IMR-90 (cell line): ENCODE measurements at regions not wholly inside any gene's neighbourhood (a gene's known extent, or its start where the extent isn't known, plus 50 kb on each side); places are given as distances from the start of the nearest gene placed in this dataset.

Source experiments
- ATAC-seq: fragments of 200-7000 bp; cut with Tn5 transposase; 2 replicates; pipeline ENCODE4 v1.9.1; 2020; ENCODE audit warnings: low read depth, mild to moderate bottlenecking, moderate library complexity
- BruUV-seq: library from RNA; stranded (reverse); fragments of 400-500 nt; replicated peaks from 2 replicates; lab custom pipeline; 2021; lab: Mats Ljungman, UMichigan
- CTCF ChIA-PET: fragments of 300-600 bp; formaldehyde crosslinking; extraction: SDS; loops from one replicate; lab custom pipeline; 2021; ENCODE audit warnings: antibody characterized with exemption; lab: Yijun Ruan, JAX
- POLR2A ChIA-PET: fragments of 300-600 bp; sonication (Branson Sonifier 250); formaldehyde crosslinking; loops from one replicate; lab custom pipeline; 2022; ENCODE audit warnings: antibody characterized with exemption; ENCODE audit not compliant: unreplicated experiment; lab: Charles Lee
- DNase-seq: peaks from one replicate; pipeline ENCODE4 v3.0.0; 2013
- H2AFZ ChIP-seq: replicated peaks from 2 replicates; pipeline ENCODE3; 2013; ENCODE audit warnings: low read length, mild to moderate bottlenecking; ENCODE audit not compliant: poor library complexity
- H2AK5ac ChIP-seq: 2 replicates; pipeline ENCODE4 v1.6.1; 2013; ENCODE audit warnings: low read depth, low read length, inconsistent platforms
- H2AK9ac ChIP-seq: replicated peaks from 2 replicates; pipeline ENCODE3; 2013; ENCODE audit warnings: mild to moderate bottlenecking, low read depth, low read length, moderate library complexity; ENCODE audit not compliant: poor library complexity
- H2BK120ac ChIP-seq: 2 replicates; pipeline ENCODE4 v1.6.1; 2013; ENCODE audit warnings: low read depth, low read length, inconsistent platforms
- H2BK15ac ChIP-seq: 3 replicates; pipeline ENCODE4 v1.6.1; 2013; ENCODE audit warnings: low read depth, low read length, inconsistent platforms
- H2BK20ac ChIP-seq: 2 replicates; pipeline ENCODE4 v1.6.1; 2013; ENCODE audit warnings: low read depth, mild to moderate bottlenecking, inconsistent platforms, low read length, moderate library complexity
- H2BK5ac ChIP-seq: 2 replicates; pipeline ENCODE4 v1.6.1; 2013; ENCODE audit warnings: mild to moderate bottlenecking, low read depth, low read length, inconsistent platforms; ENCODE audit not compliant: poor library complexity, severe bottlenecking
- H3K14ac ChIP-seq: replicated peaks from 2 replicates; pipeline ENCODE4 v1.6.1; 2013; ENCODE audit warnings: low read depth, low read length, inconsistent platforms
- H3K18ac ChIP-seq: 2 replicates; pipeline ENCODE4 v1.6.1; 2013; ENCODE audit warnings: low read depth, low read length, control low read depth
- H3K23ac ChIP-seq: 2 replicates; pipeline ENCODE4 v1.6.1; 2013; ENCODE audit warnings: low read depth, low read length, inconsistent platforms
- H3K27ac ChIP-seq: 2 replicates; pipeline ENCODE4 v1.5.1; 2013; ENCODE audit warnings: mild to moderate bottlenecking, control low read depth, low read length; ENCODE audit not compliant: insufficient read depth
- H3K27me3 ChIP-seq: 2 replicates; pipeline ENCODE4 v1.6.1; 2013; ENCODE audit warnings: low read length; ENCODE audit not compliant: control insufficient read depth, insufficient read depth
- H3K36me3 ChIP-seq: 2 replicates; pipeline ENCODE4 v1.6.1; 2013; ENCODE audit warnings: low read length, mixed read lengths; ENCODE audit not compliant: control insufficient read depth, insufficient read depth
- H3K4ac ChIP-seq: 2 replicates; pipeline ENCODE4 v1.6.1; 2013; ENCODE audit warnings: low read depth, low read length, inconsistent platforms
- H3K4me1 ChIP-seq: 2 replicates; pipeline ENCODE4 v1.6.1; 2013; ENCODE audit warnings: low read length, mixed read lengths; ENCODE audit not compliant: control insufficient read depth, insufficient read depth
- H3K4me2 ChIP-seq: 2 replicates; pipeline ENCODE4 v1.6.1; 2013; ENCODE audit warnings: low read depth, mild to moderate bottlenecking, control low read depth, low read length, moderate library complexity
- H3K4me3 ChIP-seq: 2 replicates; pipeline ENCODE4 v1.5.1; 2013; ENCODE audit warnings: low read depth, mild to moderate bottlenecking, control low read depth, low read length, moderate library complexity; ENCODE audit not compliant: insufficient read depth
- H3K56ac ChIP-seq: 2 replicates; pipeline ENCODE4 v1.6.1; 2013; ENCODE audit warnings: low read length, inconsistent platforms; ENCODE audit not compliant: insufficient read depth; ENCODE audit errors: extremely low read depth
- H3K79me1 ChIP-seq, 2 experiments: 2 replicates each; pipeline ENCODE4 v1.6.1; 2013; ENCODE audit warnings: low read length in 2 of 2, inconsistent platforms in 1 of 2, low read depth in 1 of 2
- H3K9ac ChIP-seq: 2 replicates; pipeline ENCODE4 v1.6.1; 2013; ENCODE audit warnings: low read depth, low read length, control low read depth
- H3K9me1 ChIP-seq: 2 replicates; pipeline ENCODE4 v1.6.1; 2013; ENCODE audit warnings: low read length, inconsistent platforms; ENCODE audit not compliant: insufficient read depth
- H3K9me3 ChIP-seq: 2 replicates; pipeline ENCODE4 v1.6.1; 2013; ENCODE audit warnings: low read length; ENCODE audit not compliant: control insufficient read depth, insufficient read depth
- H4K20me1 ChIP-seq: 2 replicates; pipeline ENCODE4 v1.6.1; 2013; ENCODE audit warnings: low read length, inconsistent platforms; ENCODE audit not compliant: insufficient read depth
- H4K5ac ChIP-seq: 2 replicates; pipeline ENCODE4 v1.6.1; 2013; ENCODE audit warnings: mild to moderate bottlenecking, low read depth, low read length, control low read depth
- H4K8ac ChIP-seq, 2 experiments: 2 replicates each; pipeline ENCODE4 v1.6.1; 2013; ENCODE audit warnings: low read depth in 2 of 2, low read length in 2 of 2, control low read depth in 1 of 2, inconsistent platforms in 1 of 2
- H4K91ac ChIP-seq: 2 replicates; pipeline ENCODE4 v1.6.1; 2013; ENCODE audit warnings: low read depth, low read length, inconsistent platforms; ENCODE audit not compliant: insufficient read depth
- BHLHE40 ChIP-seq: fragments of 150-350 bp; IDR thresholded peaks from 2 replicates; pipeline ENCODE4 v1.6.1; 2016; ENCODE audit warnings: mild to moderate bottlenecking, low read depth, low read length
- CEBPB ChIP-seq: IDR thresholded peaks from 2 replicates; pipeline ENCODE4 v1.6.1; 2012; ENCODE audit warnings: low read depth, low read length, improper control_type of control experiment
- CHD1 ChIP-seq: IDR thresholded peaks from 2 replicates; pipeline ENCODE4 v1.6.1; 2012; ENCODE audit warnings: low read depth, low read length, improper control_type of control experiment
- CTCF ChIP-seq: conservative IDR thresholded peaks from 2 replicates; pipeline ENCODE4 v1.5.1; 2012; ENCODE audit warnings: mild to moderate bottlenecking, low read depth, low read length, improper control_type of control experiment
- FOS ChIP-seq: fragments of 150-350 bp; IDR thresholded peaks from 2 replicates; pipeline ENCODE4 v1.6.1; 2016; ENCODE audit warnings: low read depth, low read length
- MAFK ChIP-seq: IDR thresholded peaks from 2 replicates; pipeline ENCODE4 v1.6.1; 2012; ENCODE audit warnings: low read depth, low read length, improper control_type of control experiment
- MAZ ChIP-seq: IDR thresholded peaks from 2 replicates; pipeline ENCODE4 v1.6.1; 2012; ENCODE audit warnings: low read depth, mild to moderate bottlenecking, low read length, improper control_type of control experiment, moderate library complexity, borderline replicate concordance
- MXI1 ChIP-seq: IDR thresholded peaks from 2 replicates; pipeline ENCODE4 v1.6.1; 2012; ENCODE audit warnings: low read depth, mild to moderate bottlenecking, low read length, moderate library complexity, borderline replicate concordance
- NFE2L2 ChIP-seq: fragments of 150-350 bp; IDR thresholded peaks from 2 replicates; pipeline ENCODE4 v1.6.1; 2016; ENCODE audit warnings: low read depth, mild to moderate bottlenecking, low read length
- POLR2A ChIP-seq: IDR thresholded peaks from 2 replicates; pipeline ENCODE4 v1.6.1; 2012; ENCODE audit warnings: mild to moderate bottlenecking, low read depth, low read length
- RAD21 ChIP-seq: IDR thresholded peaks from 2 replicates; pipeline ENCODE4 v1.6.1; 2012; ENCODE audit warnings: low read length, improper control_type of control experiment
- RCOR1 ChIP-seq: IDR thresholded peaks from 2 replicates; pipeline ENCODE4 v1.6.1; 2012; ENCODE audit warnings: mild to moderate bottlenecking, low read length, improper control_type of control experiment; ENCODE audit not compliant: insufficient replicate concordance
- RFX5 ChIP-seq: IDR thresholded peaks from 2 replicates; pipeline ENCODE4 v1.8.0; 2012; ENCODE audit warnings: low read depth, mild to moderate bottlenecking, low read length, moderate library complexity
- SMC3 ChIP-seq: fragments of 150-350 bp; IDR thresholded peaks from 2 replicates; pipeline ENCODE4 v1.6.1; 2016; ENCODE audit warnings: low read depth, mild to moderate bottlenecking, antibody characterized with exemption, low read length, moderate library complexity
- dilution Hi-C: fragments of 300-500 bp; cut with HindIII; formaldehyde crosslinking; loops from one replicate; pipeline ENCODE4 v1.14.3; 2018; ENCODE audit warnings: low sequenced_read_pairs; ENCODE audit not compliant: unreplicated experiment
- in situ Hi-C: fragments of 300-500 bp; cut with MboI; formaldehyde crosslinking; loops from 3 replicates; pipeline ENCODE4 v1.14.3; 2019; ENCODE audit warnings: low sequenced_read_pairs, inconsistent platforms, mixed read lengths
- intact Hi-C: fragments of 100-400 bp; cut with micrococcal nuclease; formaldehyde crosslinking; loops from 2 replicates; pipeline ENCODE4 v1.10.0; 2022
- TF ChIP-seq, protein P1 (sequence below): fragments of 150-350 bp; IDR thresholded peaks from 2 replicates; pipeline ENCODE4 v1.6.1; 2016; ENCODE audit warnings: low read depth, mild to moderate bottlenecking, low read length, moderate library complexity, borderline replicate concordance
- TF ChIP-seq, protein P2 (sequence below): fragments of 150-350 bp; IDR thresholded peaks from 2 replicates; pipeline ENCODE4 v1.6.1; 2017; ENCODE audit warnings: mild to moderate bottlenecking, antibody characterized with exemption, low read length, low read depth

- no peak for TF ChIP-seq SMC3
- TF ChIP-seq RAD21: no peak
- TF ChIP-seq POLR2A: no peak
- TF ChIP-seq RCOR1: no peak
- TF ChIP-seq, protein P1, sequence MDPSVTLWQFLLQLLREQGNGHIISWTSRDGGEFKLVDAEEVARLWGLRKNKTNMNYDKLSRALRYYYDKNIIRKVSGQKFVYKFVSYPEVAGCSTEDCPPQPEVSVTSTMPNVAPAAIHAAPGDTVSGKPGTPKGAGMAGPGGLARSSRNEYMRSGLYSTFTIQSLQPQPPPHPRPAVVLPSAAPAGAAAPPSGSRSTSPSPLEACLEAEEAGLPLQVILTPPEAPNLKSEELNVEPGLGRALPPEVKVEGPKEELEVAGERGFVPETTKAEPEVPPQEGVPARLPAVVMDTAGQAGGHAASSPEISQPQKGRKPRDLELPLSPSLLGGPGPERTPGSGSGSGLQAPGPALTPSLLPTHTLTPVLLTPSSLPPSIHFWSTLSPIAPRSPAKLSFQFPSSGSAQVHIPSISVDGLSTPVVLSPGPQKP: no peak
- no peak for TF ChIP-seq BHLHE40
- no peak for TF ChIP-seq MAFK
- no peak for TF ChIP-seq MXI1
- no peak for TF ChIP-seq CTCF
- no peak for TF ChIP-seq CEBPB
- TF ChIP-seq FOS: no peak
- no peak for TF ChIP-seq CHD1
- TF ChIP-seq NFE2L2: no peak
- no peak for TF ChIP-seq RFX5
- TF ChIP-seq MAZ: no peak
- TF ChIP-seq, protein P2, sequence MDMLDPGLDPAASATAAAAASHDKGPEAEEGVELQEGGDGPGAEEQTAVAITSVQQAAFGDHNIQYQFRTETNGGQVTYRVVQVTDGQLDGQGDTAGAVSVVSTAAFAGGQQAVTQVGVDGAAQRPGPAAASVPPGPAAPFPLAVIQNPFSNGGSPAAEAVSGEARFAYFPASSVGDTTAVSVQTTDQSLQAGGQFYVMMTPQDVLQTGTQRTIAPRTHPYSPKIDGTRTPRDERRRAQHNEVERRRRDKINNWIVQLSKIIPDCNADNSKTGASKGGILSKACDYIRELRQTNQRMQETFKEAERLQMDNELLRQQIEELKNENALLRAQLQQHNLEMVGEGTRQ: no peak
- Histone ChIP-seq H2BK20ac (no peak overlapping the region), H4K8ac (no peak overlapping the region), H3K9ac (no peak overlapping the region), H3K4ac (0 out of 2 replicates have a peak overlapping the region, but pooled peaks have one; percentile 6), H4K5ac (no peak overlapping the region), H3K4me2 (no peak overlapping the region), H3K36me3 (no peaks in the 10 kb centered on the region), H4K20me1 (no peaks in the 10 kb centered on the region), H3K9me1 (no peaks in the 10 kb centered on the region), H2BK15ac (peak overlapping the region; percentile 56; the same call in 1 of the 3 replicates), H3K14ac (no peak overlapping the region), H2AK9ac (no peak overlapping the region), H4K91ac (no peak overlapping the region), H3K27me3 (no peaks in the 10 kb centered on the region), H3K56ac (no peak overlapping the region), H3K4me3 (no peak overlapping the region), H2AFZ (no peak overlapping the region), H3K9me3 (no peaks in the 10 kb centered on the region), H3K4me1 (peaks cover 3% of the 10 kb centered on the region; the same call in 1 of the 2 replicates), H2BK120ac (no peak overlapping the region), H3K23ac (no peak overlapping the region), H3K18ac (no peak overlapping the region), H2BK5ac (no peak overlapping the region), H3K79me1 (no peaks in the 10 kb centered on the region), H2AK5ac (no peak overlapping the region), H3K27ac (no peak overlapping the region)
- no peak for DNase-seq
- CTCF ChIA-PET: no interaction called here
- no peak for ATAC-seq
- intact Hi-C loops: no loop called here
- BruUV-seq: no TSS peak
- in situ Hi-C loops: no loop called here
- POLR2A ChIA-PET: no interaction called here
- dilution Hi-C loops: no loop called here
These were observed 375.2 kb upstream of the MARCKS start for GRCh38 chr6:113481910-113482309.
